Daoy (cell line): ENCODE measurements at regions not wholly inside any gene's neighbourhood (a gene's known extent, or its start where the extent isn't known, plus 50 kb on each side); places are given as distances from the start of the nearest gene placed in this dataset.
"Not testable (repeated sequence)": the region's sequence is repeated elsewhere in the genome, so short reads cannot be mapped to it uniquely, and the experiment has no call there.

Experiments
- DNase-seq: peaks from one replicate; pipeline ENCODE4 v3.0.0-alpha.2; 2015; ENCODE audit warnings: low read depth

- DNase-seq, result no peak
Measured at GRCh38 chr7:131019351-131019750, 285.3 kb upstream of the KLF14 start.

GRCh38 chr7:131020759-131021261 is 286.8 kb upstream of the KLF14 start:
- no peak for DNase-seq

- no peak for DNase-seq
Measured at GRCh38 chr7:131021460-131021859, 287.5 kb upstream of the KLF14 start.

- DNase-seq, result no peak
Measured at GRCh38 chr7:131021902-131022301, 287.9 kb upstream of the KLF14 start.

- peak; percentile 30 for DNase-seq
Measured at GRCh38 chr7:131026297-131027000, 292.4 kb upstream of the KLF14 start.

GRCh38 chr7:131027287-131027773 is 293.3 kb upstream of the KLF14 start:
- no peak for DNase-seq

GRCh38 chr7:131028295-131028694 is 294.3 kb upstream of the KLF14 start:
- DNase-seq, result no peak

- DNase-seq, result no peak
Measured at GRCh38 chr7:131029002-131029401, 295.0 kb upstream of the KLF14 start.

- no peak for DNase-seq
Measured at GRCh38 chr7:131031099-131031868, 296.4 kb upstream of the MKLN1 start.

GRCh38 chr7:131032786-131033185 is 294.9 kb upstream of the MKLN1 start:
- no peak for DNase-seq

GRCh38 chr7:131034166-131034881 is 293.4 kb upstream of the MKLN1 start:
- DNase-seq, result no peak

- no peak for DNase-seq
Measured at GRCh38 chr7:131035088-131035770, 292.4 kb upstream of the MKLN1 start.

- DNase-seq, result no peak
Measured at GRCh38 chr7:131038153-131038552, 289.5 kb upstream of the MKLN1 start.

- no peak for DNase-seq
Measured at GRCh38 chr7:131039355-131039762, 288.3 kb upstream of the MKLN1 start.

GRCh38 chr7:131039836-131040235 is 287.8 kb upstream of the MKLN1 start:
- DNase-seq, result no peak

GRCh38 chr7:131040467-131040932 is 287.2 kb upstream of the MKLN1 start:
- peak; percentile 78 for DNase-seq

GRCh38 chr7:131041012-131041695 is 286.5 kb upstream of the MKLN1 start:
- DNase-seq, result not testable (repeated sequence)

GRCh38 chr7:131042269-131043160 is 285.2 kb upstream of the MKLN1 start:
- no peak for DNase-seq

- DNase-seq, result no peak
Measured at GRCh38 chr7:131045526-131045925, 282.1 kb upstream of the MKLN1 start.

GRCh38 chr7:131046246-131046645 is 281.4 kb upstream of the MKLN1 start:
- no peak for DNase-seq
